ENCODE measurements at regions not wholly inside any gene's neighbourhood (a gene's known extent, or its start where the extent isn't known, plus 50 kb on each side); places are given as distances from the start of the nearest gene placed in this dataset.
"Not testable (repeated sequence)": the region's sequence is repeated elsewhere in the genome, so short reads cannot be mapped to it uniquely, and the experiment has no call there.

DNA sequence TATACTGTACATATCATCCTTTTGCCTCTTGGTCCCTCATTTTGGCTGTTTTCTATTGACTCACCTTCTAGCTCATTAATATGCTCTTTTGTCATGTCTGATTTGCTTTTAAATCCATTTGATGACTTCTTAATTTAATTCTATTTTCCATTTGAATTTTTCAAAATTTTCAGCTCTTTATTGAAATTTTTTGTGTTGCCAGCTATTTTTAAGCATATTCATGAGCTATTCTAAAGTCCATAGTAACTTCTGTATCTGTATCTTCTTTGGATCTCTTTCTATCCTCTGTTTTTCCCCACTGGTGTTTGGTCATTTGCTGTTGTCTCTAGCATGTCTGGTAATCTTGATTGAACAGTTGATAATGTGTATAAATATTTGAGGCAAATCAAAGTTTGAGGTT lies 227.8 kb downstream of the NDUFA10 start (continued):
- TF ChIP-seq NKRF (conservative IDR thresholded peaks at IDR 0.05) = no peak
- TF ChIP-seq TCF12 (IDR thresholded peaks at IDR 0.05; ENCODE audit: low read depth, low read length) = no peak
- no peak for TF ChIP-seq FOXM1 (IDR thresholded peaks at IDR 0.05; ENCODE audit: low read depth, low read length)
- TF ChIP-seq EZH2 (IDR thresholded peaks at IDR 0.05; ENCODE audit: borderline replicate concordance, control insufficient read depth, low read depth, low read length) = no peak
- TF ChIP-seq BCL3 (IDR thresholded peaks at IDR 0.05; ENCODE audit: borderline replicate concordance, insufficient read depth, low read depth, low read length, poor library complexity, severe bottlenecking) = no peak
- no peak for TF ChIP-seq SP1 (IDR thresholded peaks at IDR 0.05; ENCODE audit: low read depth, low read length)
- TF ChIP-seq KDM1A (IDR thresholded peaks at IDR 0.05; ENCODE audit: borderline replicate concordance) = no peak
- TF ChIP-seq, protein P1, sequence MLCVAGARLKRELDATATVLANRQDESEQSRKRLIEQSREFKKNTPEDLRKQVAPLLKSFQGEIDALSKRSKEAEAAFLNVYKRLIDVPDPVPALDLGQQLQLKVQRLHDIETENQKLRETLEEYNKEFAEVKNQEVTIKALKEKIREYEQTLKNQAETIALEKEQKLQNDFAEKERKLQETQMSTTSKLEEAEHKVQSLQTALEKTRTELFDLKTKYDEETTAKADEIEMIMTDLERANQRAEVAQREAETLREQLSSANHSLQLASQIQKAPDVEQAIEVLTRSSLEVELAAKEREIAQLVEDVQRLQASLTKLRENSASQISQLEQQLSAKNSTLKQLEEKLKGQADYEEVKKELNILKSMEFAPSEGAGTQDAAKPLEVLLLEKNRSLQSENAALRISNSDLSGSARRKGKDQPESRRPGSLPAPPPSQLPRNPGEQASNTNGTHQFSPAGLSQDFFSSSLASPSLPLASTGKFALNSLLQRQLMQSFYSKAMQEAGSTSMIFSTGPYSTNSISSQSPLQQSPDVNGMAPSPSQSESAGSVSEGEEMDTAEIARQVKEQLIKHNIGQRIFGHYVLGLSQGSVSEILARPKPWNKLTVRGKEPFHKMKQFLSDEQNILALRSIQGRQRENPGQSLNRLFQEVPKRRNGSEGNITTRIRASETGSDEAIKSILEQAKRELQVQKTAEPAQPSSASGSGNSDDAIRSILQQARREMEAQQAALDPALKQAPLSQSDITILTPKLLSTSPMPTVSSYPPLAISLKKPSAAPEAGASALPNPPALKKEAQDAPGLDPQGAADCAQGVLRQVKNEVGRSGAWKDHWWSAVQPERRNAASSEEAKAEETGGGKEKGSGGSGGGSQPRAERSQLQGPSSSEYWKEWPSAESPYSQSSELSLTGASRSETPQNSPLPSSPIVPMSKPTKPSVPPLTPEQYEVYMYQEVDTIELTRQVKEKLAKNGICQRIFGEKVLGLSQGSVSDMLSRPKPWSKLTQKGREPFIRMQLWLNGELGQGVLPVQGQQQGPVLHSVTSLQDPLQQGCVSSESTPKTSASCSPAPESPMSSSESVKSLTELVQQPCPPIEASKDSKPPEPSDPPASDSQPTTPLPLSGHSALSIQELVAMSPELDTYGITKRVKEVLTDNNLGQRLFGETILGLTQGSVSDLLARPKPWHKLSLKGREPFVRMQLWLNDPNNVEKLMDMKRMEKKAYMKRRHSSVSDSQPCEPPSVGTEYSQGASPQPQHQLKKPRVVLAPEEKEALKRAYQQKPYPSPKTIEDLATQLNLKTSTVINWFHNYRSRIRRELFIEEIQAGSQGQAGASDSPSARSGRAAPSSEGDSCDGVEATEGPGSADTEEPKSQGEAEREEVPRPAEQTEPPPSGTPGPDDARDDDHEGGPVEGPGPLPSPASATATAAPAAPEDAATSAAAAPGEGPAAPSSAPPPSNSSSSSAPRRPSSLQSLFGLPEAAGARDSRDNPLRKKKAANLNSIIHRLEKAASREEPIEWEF (IDR thresholded peaks at IDR 0.05; ENCODE audit: insufficient replicate concordance, low read depth, low read length) = no peak
- TF ChIP-seq, protein P2, sequence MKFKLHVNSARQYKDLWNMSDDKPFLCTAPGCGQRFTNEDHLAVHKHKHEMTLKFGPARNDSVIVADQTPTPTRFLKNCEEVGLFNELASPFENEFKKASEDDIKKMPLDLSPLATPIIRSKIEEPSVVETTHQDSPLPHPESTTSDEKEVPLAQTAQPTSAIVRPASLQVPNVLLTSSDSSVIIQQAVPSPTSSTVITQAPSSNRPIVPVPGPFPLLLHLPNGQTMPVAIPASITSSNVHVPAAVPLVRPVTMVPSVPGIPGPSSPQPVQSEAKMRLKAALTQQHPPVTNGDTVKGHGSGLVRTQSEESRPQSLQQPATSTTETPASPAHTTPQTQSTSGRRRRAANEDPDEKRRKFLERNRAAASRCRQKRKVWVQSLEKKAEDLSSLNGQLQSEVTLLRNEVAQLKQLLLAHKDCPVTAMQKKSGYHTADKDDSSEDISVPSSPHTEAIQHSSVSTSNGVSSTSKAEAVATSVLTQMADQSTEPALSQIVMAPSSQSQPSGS (IDR thresholded peaks at IDR 0.05; ENCODE audit: low read length) = no peak

GRCh38 chr2:239795761-239796160 lies 229.4 kb downstream of the NDUFA10 start:
- CTCF ChIA-PET; H3K27ac ChIP-seq (ENCODE audit: control insufficient read depth, insufficient read depth); ATAC-seq; H3K27me3 ChIP-seq (replicated peaks in 1 of 2; ENCODE audit: control insufficient read depth in 2 of 2, insufficient read depth in 2 of 2, low read length in 1 of 2); POLR2A ChIA-PET; H3K36me3 ChIP-seq (ENCODE audit: control insufficient read depth in 2 of 2, insufficient read depth in 2 of 2, low read length in 1 of 2); H3K4me3 ChIP-seq; RAD21 ChIA-PET (ENCODE audit: unreplicated experiment); in situ Hi-C loops (cut with MboI); DNase-seq (ENCODE audit: low read depth, low spot score); H3K9me3 ChIP-seq (replicated peaks; ENCODE audit: control insufficient read depth, insufficient read depth, low read length); intact Hi-C loops (cut with micrococcal nuclease; ENCODE audit: unreplicated experiment); H3K79me2 ChIP-seq (ENCODE audit: control insufficient read depth, insufficient read depth, low read length); H4K20me1 ChIP-seq (ENCODE audit: control insufficient read depth, insufficient read depth); H2AFZ ChIP-seq (ENCODE audit: control insufficient read depth, low read depth, low read length); H3K9ac ChIP-seq (ENCODE audit: control insufficient read depth, insufficient read depth, low read length); BruUV-seq (replicated peaks); H3K4me1 ChIP-seq (ENCODE audit: control insufficient read depth, insufficient read depth, low read length); FAIRE-seq; H3K4me2 ChIP-seq (ENCODE audit: control insufficient read depth, insufficient read depth); SMC1A ChIA-PET (ENCODE audit: uncharacterized antibody, unreplicated experiment): not testable (repeated sequence)
- 66% methylated on average over 11 of the region's 17 CpGs for WGBS (ENCODE audit: insufficient coverage, insufficient replicate concordance, low lambda C conversion rate, missing lambda C conversion rate)

All from GM12878 (cell line).